ENCODE measurements at regions not wholly inside any gene's neighbourhood (a gene's known extent, or its start where the extent isn't known, plus 50 kb on each side); places are given as distances from the start of the nearest gene placed in this dataset.

DNA sequence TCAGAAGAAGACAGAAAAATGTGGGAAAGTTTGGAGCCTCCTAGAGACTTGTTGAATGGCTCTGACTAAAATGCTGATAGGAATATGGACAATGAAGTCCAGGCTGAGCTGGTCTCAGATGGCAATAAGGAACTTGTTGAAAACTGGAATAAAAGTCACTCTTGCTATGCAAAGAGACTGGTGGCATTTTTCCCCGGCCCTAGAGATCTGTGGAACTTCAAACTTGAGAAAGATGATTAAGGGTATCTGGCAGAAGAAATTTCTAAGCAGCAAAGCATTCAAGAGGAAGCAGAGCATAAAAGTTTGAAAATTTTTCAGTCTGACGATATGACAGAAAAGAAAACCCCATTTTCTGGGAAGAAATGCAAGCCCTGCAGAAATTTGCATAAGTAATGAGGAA lies 159.3 kb downstream of the MREG start:
- Histone ChIP-seq H3K9ac (ENCODE audit: low read depth in 1 of 2, low read length in 2 of 2) (no peak overlapping the region), H3K9me3 (ENCODE audit: control insufficient read depth in 4 of 4, low read length in 3 of 4) (peaks cover 0 to 2% (median 0%) of the 10 kb centered on the region in 4 donors), H3K27me3 (ENCODE audit: control insufficient read depth in 4 of 4, insufficient read depth in 4 of 4, low read length in 3 of 4) (no peaks in the 10 kb centered on the region), H3K27ac (ENCODE audit: low read depth in 1 of 2, low read length in 2 of 2) (no peak overlapping the region), H3K36me3 (ENCODE audit: control insufficient read depth in 4 of 4, insufficient read depth in 3 of 4, low read depth in 1 of 4, low read length in 3 of 4) (no peaks in the 10 kb centered on the region), H3K4me1 (ENCODE audit: control insufficient read depth in 4 of 4, insufficient read depth in 4 of 4, low read length in 3 of 4) (no peaks in the 10 kb centered on the region), H3K4me3 (ENCODE audit: low read depth in 1 of 3, low read length in 3 of 3) (no peak overlapping the region)
- no peak for DNase-seq (ENCODE audit: low spot score)
- TF ChIP-seq EGR1 (IDR thresholded peaks at IDR 0.05; ENCODE audit: low read depth in 2 of 2) = no peak
- no peak for TF ChIP-seq TAF1 (conservative IDR thresholded peaks at IDR 0.05)
- 71% methylated on average over 2 of the region's 2 CpGs for WGBS

DNA sequence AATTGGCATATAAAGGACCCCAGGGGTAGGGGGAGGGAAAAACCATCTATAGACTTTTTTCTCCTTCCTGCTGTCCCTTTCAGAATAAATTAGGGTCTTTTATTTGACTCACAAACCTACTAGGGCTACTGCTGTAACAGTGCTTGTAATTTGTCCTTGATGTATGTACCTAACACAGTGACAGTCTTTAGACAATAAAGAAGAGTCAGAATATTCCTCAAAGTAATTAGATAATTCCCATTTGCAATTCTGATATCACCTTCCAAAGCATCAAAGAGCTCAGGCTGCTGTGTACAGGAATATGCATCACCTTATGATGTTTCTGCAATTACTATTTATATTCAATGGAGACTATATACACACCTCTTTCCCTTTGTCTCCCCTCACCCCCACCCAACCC lies 161.7 kb downstream of the MREG start:
- Histone ChIP-seq H3K36me3 (ENCODE audit: control insufficient read depth in 4 of 4, insufficient read depth in 3 of 4, low read depth in 1 of 4, low read length in 3 of 4) (no peaks in the 10 kb centered on the region), H3K27ac (ENCODE audit: low read depth in 1 of 2, low read length in 2 of 2) (no peak overlapping the region), H3K4me1 (ENCODE audit: control insufficient read depth in 4 of 4, insufficient read depth in 4 of 4, low read length in 3 of 4) (no peaks in the 10 kb centered on the region), H3K9me3 (ENCODE audit: control insufficient read depth in 4 of 4, low read length in 3 of 4) (peaks cover 0 to 2% (median 0%) of the 10 kb centered on the region in 4 donors), H3K9ac (ENCODE audit: low read depth in 1 of 2, low read length in 2 of 2) (no peak overlapping the region), H3K27me3 (ENCODE audit: control insufficient read depth in 4 of 4, insufficient read depth in 4 of 4, low read length in 3 of 4) (no peaks in the 10 kb centered on the region), H3K4me3 (ENCODE audit: low read depth in 1 of 3, low read length in 3 of 3) (no peak overlapping the region)
- DNase-seq (ENCODE audit: low spot score) = no peak
- TF ChIP-seq RXRA (IDR thresholded peaks at IDR 0.05) = no peak
- TF ChIP-seq GABPA (IDR thresholded peaks at IDR 0.05 in 1 of 2, conservative IDR thresholded peaks at IDR 0.05 in 1 of 2) = no peak
- TF ChIP-seq, protein P1, sequence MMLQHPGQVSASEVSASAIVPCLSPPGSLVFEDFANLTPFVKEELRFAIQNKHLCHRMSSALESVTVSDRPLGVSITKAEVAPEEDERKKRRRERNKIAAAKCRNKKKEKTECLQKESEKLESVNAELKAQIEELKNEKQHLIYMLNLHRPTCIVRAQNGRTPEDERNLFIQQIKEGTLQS (IDR thresholded peaks at IDR 0.05) = no peak
- TF ChIP-seq JUND (IDR thresholded peaks at IDR 0.05) = no peak
- no peak for TF ChIP-seq FOXA1 (IDR thresholded peaks at IDR 0.05)
- no peak for TF ChIP-seq SP1 (IDR thresholded peaks at IDR 0.05)
- TF ChIP-seq NR2F2 (IDR thresholded peaks at IDR 0.05) = no peak
- TF ChIP-seq YY1 (IDR thresholded peaks at IDR 0.05) = no peak
- TF ChIP-seq, protein P2, sequence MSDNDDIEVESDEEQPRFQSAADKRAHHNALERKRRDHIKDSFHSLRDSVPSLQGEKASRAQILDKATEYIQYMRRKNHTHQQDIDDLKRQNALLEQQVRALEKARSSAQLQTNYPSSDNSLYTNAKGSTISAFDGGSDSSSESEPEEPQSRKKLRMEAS (IDR thresholded peaks at IDR 0.05) = no peak
- no peak for TF ChIP-seq EGR1 (IDR thresholded peaks at IDR 0.05; ENCODE audit: low read depth in 2 of 2)
- no peak for TF ChIP-seq FOXA2 (IDR thresholded peaks at IDR 0.05)
- TF ChIP-seq RAD21 (IDR thresholded peaks at IDR 0.05) = no peak
- no peak for TF ChIP-seq HNF4A (conservative IDR thresholded peaks at IDR 0.05)
- no peak for TF ChIP-seq HNF4G (IDR thresholded peaks at IDR 0.05)
- no peak for TF ChIP-seq TAF1 (conservative IDR thresholded peaks at IDR 0.05)
- TF ChIP-seq, protein P3, sequence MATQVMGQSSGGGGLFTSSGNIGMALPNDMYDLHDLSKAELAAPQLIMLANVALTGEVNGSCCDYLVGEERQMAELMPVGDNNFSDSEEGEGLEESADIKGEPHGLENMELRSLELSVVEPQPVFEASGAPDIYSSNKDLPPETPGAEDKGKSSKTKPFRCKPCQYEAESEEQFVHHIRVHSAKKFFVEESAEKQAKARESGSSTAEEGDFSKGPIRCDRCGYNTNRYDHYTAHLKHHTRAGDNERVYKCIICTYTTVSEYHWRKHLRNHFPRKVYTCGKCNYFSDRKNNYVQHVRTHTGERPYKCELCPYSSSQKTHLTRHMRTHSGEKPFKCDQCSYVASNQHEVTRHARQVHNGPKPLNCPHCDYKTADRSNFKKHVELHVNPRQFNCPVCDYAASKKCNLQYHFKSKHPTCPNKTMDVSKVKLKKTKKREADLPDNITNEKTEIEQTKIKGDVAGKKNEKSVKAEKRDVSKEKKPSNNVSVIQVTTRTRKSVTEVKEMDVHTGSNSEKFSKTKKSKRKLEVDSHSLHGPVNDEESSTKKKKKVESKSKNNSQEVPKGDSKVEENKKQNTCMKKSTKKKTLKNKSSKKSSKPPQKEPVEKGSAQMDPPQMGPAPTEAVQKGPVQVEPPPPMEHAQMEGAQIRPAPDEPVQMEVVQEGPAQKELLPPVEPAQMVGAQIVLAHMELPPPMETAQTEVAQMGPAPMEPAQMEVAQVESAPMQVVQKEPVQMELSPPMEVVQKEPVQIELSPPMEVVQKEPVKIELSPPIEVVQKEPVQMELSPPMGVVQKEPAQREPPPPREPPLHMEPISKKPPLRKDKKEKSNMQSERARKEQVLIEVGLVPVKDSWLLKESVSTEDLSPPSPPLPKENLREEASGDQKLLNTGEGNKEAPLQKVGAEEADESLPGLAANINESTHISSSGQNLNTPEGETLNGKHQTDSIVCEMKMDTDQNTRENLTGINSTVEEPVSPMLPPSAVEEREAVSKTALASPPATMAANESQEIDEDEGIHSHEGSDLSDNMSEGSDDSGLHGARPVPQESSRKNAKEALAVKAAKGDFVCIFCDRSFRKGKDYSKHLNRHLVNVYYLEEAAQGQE (IDR thresholded peaks at IDR 0.05) = no peak
- TF ChIP-seq, protein P4, sequence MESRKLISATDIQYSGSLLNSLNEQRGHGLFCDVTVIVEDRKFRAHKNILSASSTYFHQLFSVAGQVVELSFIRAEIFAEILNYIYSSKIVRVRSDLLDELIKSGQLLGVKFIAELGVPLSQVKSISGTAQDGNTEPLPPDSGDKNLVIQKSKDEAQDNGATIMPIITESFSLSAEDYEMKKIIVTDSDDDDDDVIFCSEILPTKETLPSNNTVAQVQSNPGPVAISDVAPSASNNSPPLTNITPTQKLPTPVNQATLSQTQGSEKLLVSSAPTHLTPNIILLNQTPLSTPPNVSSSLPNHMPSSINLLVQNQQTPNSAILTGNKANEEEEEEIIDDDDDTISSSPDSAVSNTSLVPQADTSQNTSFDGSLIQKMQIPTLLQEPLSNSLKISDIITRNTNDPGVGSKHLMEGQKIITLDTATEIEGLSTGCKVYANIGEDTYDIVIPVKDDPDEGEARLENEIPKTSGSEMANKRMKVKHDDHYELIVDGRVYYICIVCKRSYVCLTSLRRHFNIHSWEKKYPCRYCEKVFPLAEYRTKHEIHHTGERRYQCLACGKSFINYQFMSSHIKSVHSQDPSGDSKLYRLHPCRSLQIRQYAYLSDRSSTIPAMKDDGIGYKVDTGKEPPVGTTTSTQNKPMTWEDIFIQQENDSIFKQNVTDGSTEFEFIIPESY (IDR thresholded peaks at IDR 0.05) = no peak
- TF ChIP-seq, protein P5, sequence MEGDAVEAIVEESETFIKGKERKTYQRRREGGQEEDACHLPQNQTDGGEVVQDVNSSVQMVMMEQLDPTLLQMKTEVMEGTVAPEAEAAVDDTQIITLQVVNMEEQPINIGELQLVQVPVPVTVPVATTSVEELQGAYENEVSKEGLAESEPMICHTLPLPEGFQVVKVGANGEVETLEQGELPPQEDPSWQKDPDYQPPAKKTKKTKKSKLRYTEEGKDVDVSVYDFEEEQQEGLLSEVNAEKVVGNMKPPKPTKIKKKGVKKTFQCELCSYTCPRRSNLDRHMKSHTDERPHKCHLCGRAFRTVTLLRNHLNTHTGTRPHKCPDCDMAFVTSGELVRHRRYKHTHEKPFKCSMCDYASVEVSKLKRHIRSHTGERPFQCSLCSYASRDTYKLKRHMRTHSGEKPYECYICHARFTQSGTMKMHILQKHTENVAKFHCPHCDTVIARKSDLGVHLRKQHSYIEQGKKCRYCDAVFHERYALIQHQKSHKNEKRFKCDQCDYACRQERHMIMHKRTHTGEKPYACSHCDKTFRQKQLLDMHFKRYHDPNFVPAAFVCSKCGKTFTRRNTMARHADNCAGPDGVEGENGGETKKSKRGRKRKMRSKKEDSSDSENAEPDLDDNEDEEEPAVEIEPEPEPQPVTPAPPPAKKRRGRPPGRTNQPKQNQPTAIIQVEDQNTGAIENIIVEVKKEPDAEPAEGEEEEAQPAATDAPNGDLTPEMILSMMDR (IDR thresholded peaks at IDR 0.05; ENCODE audit: low read depth, low read length, missing input control) = no peak

All from liver (tissue), 8 donors.